Keratinocyte (primary cell): ENCODE measurements at regions not wholly inside any gene's neighbourhood (a gene's known extent, or its start where the extent isn't known, plus 50 kb on each side); places are given as distances from the start of the nearest gene placed in this dataset.

Source experiments
- DNase-seq: peaks from one replicate; pipeline ENCODE4 v3.0.0-alpha.2; 2011; ENCODE audit warnings: low read depth, missing footprints, low spot score
- FAIRE-seq: peaks from 2 replicates; lab custom pipeline; 2011; peaks lifted over from hg19 to GRCh38; lab: Jason Lieb, UNC
- H2AFZ ChIP-seq: 2 replicates; pipeline ENCODE4 v1.6.0; 2012; ENCODE audit warnings: low read length, control low read depth, inconsistent platforms; ENCODE audit not compliant: control insufficient read depth
- H3K27ac ChIP-seq: 2 replicates; pipeline ENCODE4 v1.5.1; 2011; ENCODE audit warnings: low read length; ENCODE audit not compliant: control insufficient read depth, insufficient read depth
- H3K27me3 ChIP-seq: 3 replicates; pipeline ENCODE4 v1.6.0; 2011; ENCODE audit warnings: low read length; ENCODE audit not compliant: control insufficient read depth, insufficient read depth; ENCODE audit errors: extremely low read depth
- H3K36me3 ChIP-seq, 2 experiments: 2 replicates in 1 of 2; 3 replicates in 1 of 2; pipeline ENCODE4 v1.5.1; 2011; ENCODE audit warnings: low read length in 2 of 2, mild to moderate bottlenecking in 1 of 2; ENCODE audit not compliant: control insufficient read depth in 2 of 2, insufficient read depth in 2 of 2; ENCODE audit errors: extremely low read depth in 1 of 2
- H3K4me1 ChIP-seq: 3 replicates; pipeline ENCODE4 v1.5.1; 2011; ENCODE audit warnings: low read length; ENCODE audit not compliant: control insufficient read depth, insufficient read depth; ENCODE audit errors: extremely low read depth
- H3K4me2 ChIP-seq: 3 replicates; pipeline ENCODE4 v1.6.0; 2011; ENCODE audit warnings: low read depth, low read length; ENCODE audit not compliant: control insufficient read depth, insufficient read depth; ENCODE audit errors: extremely low read depth
- H3K4me3 ChIP-seq, 3 experiments: fragments of 200-600 bp in 1 of 3; sonication (generic) in 1 of 3; 2 replicates in 2 of 3; 3 replicates in 1 of 3; pipeline ENCODE4 v1.5.1; 2011 to 2016; ENCODE audit warnings: low read length in 3 of 3, mild to moderate bottlenecking in 3 of 3, control low read depth in 2 of 3, inconsistent platforms in 1 of 3, low read depth in 1 of 3, mixed read lengths in 1 of 3, mixed run types in 1 of 3, moderate library complexity in 1 of 3; ENCODE audit not compliant: control insufficient read depth in 2 of 3, insufficient read depth in 2 of 3; ENCODE audit errors: extremely low read depth in 1 of 3
- H3K79me2 ChIP-seq: 2 replicates; pipeline ENCODE4 v1.6.0; 2012; ENCODE audit warnings: low read length; ENCODE audit not compliant: control insufficient read depth, insufficient read depth
- H3K9ac ChIP-seq: 3 replicates; pipeline ENCODE4 v1.6.0; 2011; ENCODE audit warnings: low read length; ENCODE audit not compliant: control insufficient read depth, insufficient read depth; ENCODE audit errors: extremely low read depth
- H3K9me1 ChIP-seq: 3 replicates; pipeline ENCODE4 v1.6.0; 2011; ENCODE audit warnings: low read length; ENCODE audit not compliant: control insufficient read depth, insufficient read depth; ENCODE audit errors: extremely low read depth
- H3K9me3 ChIP-seq: 2 replicates; pipeline ENCODE4 v1.5.1; 2012; ENCODE audit warnings: low read depth, low read length; ENCODE audit not compliant: control insufficient read depth
- H4K20me1 ChIP-seq: 3 replicates; pipeline ENCODE4 v1.6.0; 2011; ENCODE audit warnings: low read length; ENCODE audit not compliant: control insufficient read depth, insufficient read depth; ENCODE audit errors: extremely low read depth
- EZH2 ChIP-seq: IDR thresholded peaks from one replicate; pipeline ENCODE4 v1.6.1; 2012; ENCODE audit warnings: inconsistent platforms, mild to moderate bottlenecking, low read length, moderate library complexity
- dilution Hi-C: fragments of 300-500 bp; cut with MboI; formaldehyde crosslinking; loops from one replicate; pipeline ENCODE4 v1.7.0; 2020; ENCODE audit warnings: low sequenced_read_pairs; ENCODE audit not compliant: extremely low pct_ligation_motif_present
- TF ChIP-seq, protein P1 (sequence below), 3 experiments: IDR thresholded peaks in 1 of 3; conservative IDR thresholded peaks in 1 of 3; optimal IDR thresholded peaks in 1 of 3; 2 replicates in 2 of 3; 3 replicates in 1 of 3; pipeline versions ENCODE3 to v1.5.1; 2011; ENCODE audit warnings: low read length in 3 of 3, mild to moderate bottlenecking in 3 of 3, moderate library complexity in 2 of 3, control low read depth in 1 of 3, inconsistent platforms in 1 of 3; ENCODE audit not compliant: insufficient read depth in 2 of 3; ENCODE audit errors: extremely low read depth in 1 of 3

DNA sequence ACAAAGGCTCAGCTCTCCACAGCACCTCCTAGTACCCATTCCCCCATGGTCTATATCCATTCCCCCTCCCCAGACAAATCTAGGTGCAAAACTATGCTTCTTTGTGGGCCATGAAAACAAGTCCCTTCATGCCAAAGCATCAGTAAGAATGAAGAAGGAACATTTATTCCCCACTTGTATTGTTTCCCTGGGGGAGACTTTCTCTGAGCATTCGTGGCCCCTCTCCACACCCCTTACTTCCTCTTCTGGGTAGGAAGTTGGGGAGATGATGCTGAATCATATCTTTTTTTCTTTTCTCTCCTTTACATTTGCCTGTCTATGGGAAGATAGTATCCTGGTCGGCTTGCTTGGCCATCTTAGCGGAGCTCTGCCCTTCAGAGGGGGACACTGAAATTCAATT is 246.8 kb downstream of the NSG2 start:
- no peaks in the 10 kb centered on the region for H3K79me2 ChIP-seq
- H3K36me3 ChIP-seq, result no peaks in the 10 kb centered on the region
- H3K9ac ChIP-seq, result no peak overlapping the region
- no peak overlapping the region for H3K4me3 ChIP-seq
- H3K9me1 ChIP-seq, result no peaks in the 10 kb centered on the region
- no peak for FAIRE-seq
- H3K9me3 ChIP-seq, result no peaks in the 10 kb centered on the region
- H4K20me1 ChIP-seq, result no peaks in the 10 kb centered on the region
- TF ChIP-seq, protein P1, sequence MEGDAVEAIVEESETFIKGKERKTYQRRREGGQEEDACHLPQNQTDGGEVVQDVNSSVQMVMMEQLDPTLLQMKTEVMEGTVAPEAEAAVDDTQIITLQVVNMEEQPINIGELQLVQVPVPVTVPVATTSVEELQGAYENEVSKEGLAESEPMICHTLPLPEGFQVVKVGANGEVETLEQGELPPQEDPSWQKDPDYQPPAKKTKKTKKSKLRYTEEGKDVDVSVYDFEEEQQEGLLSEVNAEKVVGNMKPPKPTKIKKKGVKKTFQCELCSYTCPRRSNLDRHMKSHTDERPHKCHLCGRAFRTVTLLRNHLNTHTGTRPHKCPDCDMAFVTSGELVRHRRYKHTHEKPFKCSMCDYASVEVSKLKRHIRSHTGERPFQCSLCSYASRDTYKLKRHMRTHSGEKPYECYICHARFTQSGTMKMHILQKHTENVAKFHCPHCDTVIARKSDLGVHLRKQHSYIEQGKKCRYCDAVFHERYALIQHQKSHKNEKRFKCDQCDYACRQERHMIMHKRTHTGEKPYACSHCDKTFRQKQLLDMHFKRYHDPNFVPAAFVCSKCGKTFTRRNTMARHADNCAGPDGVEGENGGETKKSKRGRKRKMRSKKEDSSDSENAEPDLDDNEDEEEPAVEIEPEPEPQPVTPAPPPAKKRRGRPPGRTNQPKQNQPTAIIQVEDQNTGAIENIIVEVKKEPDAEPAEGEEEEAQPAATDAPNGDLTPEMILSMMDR (optimal IDR thresholded peaks at IDR 0.05 in 1 of 3, IDR thresholded peaks at IDR 0.05 in 1 of 3, conservative IDR thresholded peaks at IDR 0.05 in 1 of 3; ENCODE audit: extremely low read depth in 1 of 3, insufficient read depth in 2 of 3, low read length in 3 of 3), result no peak
- no peak for TF ChIP-seq EZH2
- dilution Hi-C loops, result no loop called here
- H3K27me3 ChIP-seq, result no peaks in the 10 kb centered on the region
- H2AFZ ChIP-seq, result no peak overlapping the region
- H3K27ac ChIP-seq, result no peak overlapping the region
- DNase-seq, result no peak
- H3K4me2 ChIP-seq, result no peak overlapping the region
- H3K4me1 ChIP-seq, result no peaks in the 10 kb centered on the region

DNA sequence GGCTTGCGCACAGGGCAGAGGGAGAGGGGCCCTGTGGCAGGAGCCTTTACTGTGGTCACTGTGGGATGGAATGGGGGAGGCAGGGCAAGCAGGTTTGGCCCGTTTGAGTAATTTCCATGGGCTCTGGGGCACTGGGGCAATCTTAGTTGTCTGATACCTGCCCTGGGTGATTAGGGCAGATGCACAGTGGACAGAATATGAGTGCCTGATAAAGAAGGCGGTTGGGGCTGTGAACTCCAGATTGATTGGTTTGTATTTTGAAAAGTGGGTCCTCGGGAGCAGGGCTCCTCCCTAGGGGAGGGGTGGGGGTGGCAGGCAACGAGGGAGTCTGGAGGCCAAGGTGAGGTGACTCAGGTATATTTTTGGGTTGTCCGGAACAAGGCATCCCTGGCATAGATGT is 247.5 kb downstream of the NSG2 start:
- Histone ChIP-seq H3K4me1 (no peaks in the 10 kb centered on the region), H2AFZ (no peak overlapping the region), H3K4me2 (no peak overlapping the region), H4K20me1 (no peaks in the 10 kb centered on the region), H3K27ac (no peak overlapping the region), H3K36me3 (no peaks in the 10 kb centered on the region), H3K79me2 (no peaks in the 10 kb centered on the region), H3K4me3 (no peak overlapping the region), H3K9me1 (no peaks in the 10 kb centered on the region), H3K27me3 (no peaks in the 10 kb centered on the region), H3K9me3 (no peaks in the 10 kb centered on the region), H3K9ac (no peak overlapping the region)
- dilution Hi-C loops, result no loop called here
- FAIRE-seq, result no peak
- no peak for DNase-seq
- TF ChIP-seq, protein P1 (optimal IDR thresholded peaks at IDR 0.05 in 1 of 3, IDR thresholded peaks at IDR 0.05 in 1 of 3, conservative IDR thresholded peaks at IDR 0.05 in 1 of 3; ENCODE audit: extremely low read depth in 1 of 3, insufficient read depth in 2 of 3, low read length in 3 of 3), result no peak
- TF ChIP-seq EZH2, result no peak
